GM21529 (cell line): ENCODE measurements at regions not wholly inside any gene's neighbourhood (a gene's known extent, or its start where the extent isn't known, plus 50 kb on each side); places are given as distances from the start of the nearest gene placed in this dataset.
"Not testable (repeated sequence)": the region's sequence is repeated elsewhere in the genome, so short reads cannot be mapped to it uniquely, and the experiment has no call there.

ENCODE experiments used
- ATAC-seq: cut with Tn5 transposase; IDR thresholded peaks from one replicate; pipeline ENCODE4 v1.9.1; 2021; ENCODE audit not compliant: unreplicated experiment

GRCh38 chr13:90258129-90258528 is 1089.4 kb upstream of the MIR17HG start:
- no peak for ATAC-seq

GRCh38 chr13:90261343-90261742 is 1086.1 kb upstream of the MIR17HG start:
- ATAC-seq, result no peak

- ATAC-seq, result no peak
Observed at GRCh38 chr13:90270226-90270625, 1077.3 kb upstream of the MIR17HG start.

GRCh38 chr13:90272356-90272755 is 1075.1 kb upstream of the MIR17HG start:
- no peak for ATAC-seq

GRCh38 chr13:90276216-90276615 is 1071.3 kb upstream of the MIR17HG start:
- no peak for ATAC-seq

GRCh38 chr13:90278231-90278630 is 1069.3 kb upstream of the MIR17HG start:
- ATAC-seq, result not testable (repeated sequence)

- no peak for ATAC-seq
Observed at GRCh38 chr13:90281709-90282108, 1065.8 kb upstream of the MIR17HG start.

- ATAC-seq, result no peak
Observed at GRCh38 chr13:90287521-90287920, 1060.0 kb upstream of the MIR17HG start.

GRCh38 chr13:90293793-90294361 is 1053.6 kb upstream of the MIR17HG start:
- ATAC-seq, result no peak

GRCh38 chr13:90299238-90299637 is 1048.2 kb upstream of the MIR17HG start:
- ATAC-seq, result no peak

- ATAC-seq, result no peak
Observed at GRCh38 chr13:90300015-90300414, 1047.5 kb upstream of the MIR17HG start.

GRCh38 chr13:90302107-90302506 is 1045.4 kb upstream of the MIR17HG start:
- no peak for ATAC-seq

- ATAC-seq, result no peak
Observed at GRCh38 chr13:90305796-90306195, 1041.7 kb upstream of the MIR17HG start.

- no peak for ATAC-seq
Observed at GRCh38 chr13:90307136-90307535, 1040.4 kb upstream of the MIR17HG start.

- no peak for ATAC-seq
Observed at GRCh38 chr13:90308249-90308648, 1039.2 kb upstream of the MIR17HG start.

- ATAC-seq, result no peak
Observed at GRCh38 chr13:90311929-90312328, 1035.6 kb upstream of the MIR17HG start.

- no peak for ATAC-seq
Observed at GRCh38 chr13:90315061-90315460, 1032.4 kb upstream of the MIR17HG start.

GRCh38 chr13:90320664-90321063 is 1026.8 kb upstream of the MIR17HG start:
- no peak for ATAC-seq

GRCh38 chr13:90321281-90321931 is 1026.1 kb upstream of the MIR17HG start:
- ATAC-seq, result no peak

- ATAC-seq, result no peak
Observed at GRCh38 chr13:90329641-90330040, 1017.8 kb upstream of the MIR17HG start.

GRCh38 chr13:90331974-90332373 is 1015.5 kb upstream of the MIR17HG start:
- ATAC-seq, result no peak

- no peak for ATAC-seq
Observed at GRCh38 chr13:90336507-90336906, 1011.0 kb upstream of the MIR17HG start.

- ATAC-seq, result not testable (repeated sequence)
Observed at GRCh38 chr13:90341348-90341747, 1006.1 kb upstream of the MIR17HG start.
